GM12873 (cell line): ENCODE measurements at regions not wholly inside any gene's neighbourhood (a gene's known extent, or its start where the extent isn't known, plus 50 kb on each side); places are given as distances from the start of the nearest gene placed in this dataset.
A peak's percentile ranks its signal among the peaks of the same experiment; 100 is the strongest.

Source experiments
- CTCF ChIP-seq: IDR thresholded peaks from 2 replicates; pipeline ENCODE4 v1.5.1; 2012; ENCODE audit warnings: low read depth, mild to moderate bottlenecking, moderate library complexity, low read length, control low read depth; ENCODE audit not compliant: insufficient read depth; ENCODE audit errors: missing control alignments

DNA sequence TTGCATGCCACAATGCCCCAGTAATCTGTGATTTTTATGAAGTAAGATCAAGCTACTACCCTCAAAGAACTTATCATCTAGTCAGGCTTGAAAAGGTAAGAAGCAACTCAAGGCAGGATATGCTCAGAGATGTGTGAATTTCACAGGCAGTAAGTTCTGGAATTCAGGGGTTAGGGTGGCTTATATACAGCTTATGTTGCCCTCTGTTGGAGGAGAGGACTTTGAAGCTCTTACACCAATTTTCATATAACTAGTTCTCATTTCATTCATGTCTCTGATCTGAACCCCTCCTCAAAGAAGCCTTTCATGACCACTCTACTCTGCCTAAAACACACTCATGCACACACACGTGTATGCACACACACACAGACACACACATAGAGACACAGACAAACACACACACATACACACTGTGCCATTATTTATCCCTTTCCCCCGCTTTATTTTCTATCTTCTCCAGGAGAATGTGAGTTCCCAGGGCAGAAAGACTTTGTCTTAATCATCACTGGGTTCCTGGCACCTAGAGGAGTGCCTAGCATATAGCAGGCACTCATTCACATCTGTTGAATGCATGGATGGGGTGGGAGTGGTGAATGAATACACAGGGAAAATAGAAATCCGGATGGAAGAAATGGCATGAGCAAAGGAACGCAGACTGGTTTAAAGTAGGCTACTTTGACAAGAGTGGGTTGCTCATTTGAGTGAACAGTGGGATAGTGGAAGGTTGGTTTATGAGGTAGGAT, 220.7 kb upstream of the ZBED5 start:
- TF ChIP-seq CTCF: no peak

- TF ChIP-seq CTCF: no peak
These were observed 220.0 kb upstream of the ZBED5 start for GRCh38 chr11:11077898-11078297.

- TF ChIP-seq CTCF: no peak
These were observed 219.0 kb upstream of the ZBED5 start for GRCh38 chr11:11076879-11077278.

GRCh38 chr11:11076276-11076675, 218.4 kb upstream of the ZBED5 start:
- no peak for TF ChIP-seq CTCF

- peak; percentile 16 for TF ChIP-seq CTCF
These were observed 217.8 kb upstream of the ZBED5 start for GRCh38 chr11:11075515-11076171.

- no peak for TF ChIP-seq CTCF
These were observed 217.0 kb upstream of the ZBED5 start for GRCh38 chr11:11074686-11075335.

DNA sequence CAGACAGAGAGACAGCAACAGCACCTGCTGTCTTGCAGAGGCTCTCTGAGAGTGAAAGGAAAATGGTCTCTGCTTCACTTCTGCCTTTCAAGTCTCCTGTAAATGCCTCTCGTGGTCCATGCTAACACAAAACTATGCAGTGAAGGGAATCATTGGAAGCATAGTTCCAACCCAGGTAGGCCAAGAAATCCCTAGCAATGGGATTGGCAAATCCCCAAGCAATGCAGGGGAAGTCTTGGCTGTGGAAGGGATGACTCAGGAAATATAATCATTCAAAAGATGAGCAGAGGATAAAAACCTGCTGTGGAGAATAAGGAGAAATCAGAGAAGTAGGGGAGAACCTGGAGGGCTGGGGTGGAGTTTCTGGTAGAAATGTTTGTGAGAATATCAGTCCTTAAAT, 216.1 kb upstream of the ZBED5 start:
- TF ChIP-seq CTCF: no peak
